ENCODE measurements at regions not wholly inside any gene's neighbourhood (a gene's known extent, or its start where the extent isn't known, plus 50 kb on each side); places are given as distances from the start of the nearest gene placed in this dataset.

GRCh38 chr20:52457826-52458225 lies 266.2 kb upstream of the ZFP64 start:
- no peak for TF ChIP-seq CTCF (IDR thresholded peaks at IDR 0.05)
- no peaks in the 10 kb centered on the region; the same call in 1 of the 2 replicates for H3K36me3 Mint-ChIP-seq (ENCODE audit: low read depth)
- H3K4me3 Mint-ChIP-seq = no peak overlapping the region
- H3K4me1 Mint-ChIP-seq (ENCODE audit: low read depth) = peaks cover 13% of the 10 kb centered on the region; the same call in 1 of the 2 replicates
- peaks cover 47% of the 10 kb centered on the region for H3K9me3 Mint-ChIP-seq
- peaks cover 2% of the 10 kb centered on the region; the same call in 1 of the 2 replicates for H3K27me3 Mint-ChIP-seq (ENCODE audit: insufficient read depth)
- no peak overlapping the region for H3K27ac Mint-ChIP-seq
- DNase-seq = no peak

- Mint-ChIP-seq H3K36me3 (ENCODE audit: low read depth) (no peaks in the 10 kb centered on the region; the same call in 1 of the 2 replicates), H3K4me1 (ENCODE audit: low read depth) (peaks cover 13% of the 10 kb centered on the region; the same call in 1 of the 2 replicates), H3K9me3 (peaks cover 39% of the 10 kb centered on the region; the same call in 1 of the 2 replicates), H3K4me3 (no peak overlapping the region), H3K27me3 (ENCODE audit: insufficient read depth) (no peaks in the 10 kb centered on the region), H3K27ac (no peak overlapping the region; the same call in 1 of the 2 replicates)
- DNase-seq = no peak
- no peak for TF ChIP-seq CTCF (IDR thresholded peaks at IDR 0.05)
These were observed 263.1 kb upstream of the ZFP64 start for GRCh38 chr20:52454660-52455059.

GRCh38 chr20:52448513-52449232 lies 257.1 kb upstream of the ZFP64 start:
- Mint-ChIP-seq H3K4me1 (ENCODE audit: low read depth) (no peaks in the 10 kb centered on the region), H3K9me3 (peaks cover 12% of the 10 kb centered on the region; the same call in 1 of the 2 replicates), H3K27me3 (ENCODE audit: insufficient read depth) (no peaks in the 10 kb centered on the region), H3K36me3 (ENCODE audit: low read depth) (no peaks in the 10 kb centered on the region; the same call in 1 of the 2 replicates), H3K4me3 (no peak overlapping the region), H3K27ac (no peak overlapping the region)
- DNase-seq = no peak
- TF ChIP-seq CTCF (IDR thresholded peaks at IDR 0.05) = no peak

GRCh38 chr20:52447225-52447551 lies 255.6 kb upstream of the ZFP64 start:
- Mint-ChIP-seq H3K27me3 (ENCODE audit: insufficient read depth) (no peaks in the 10 kb centered on the region), H3K4me3 (no peak overlapping the region), H3K27ac (no peak overlapping the region), H3K9me3 (peaks cover 4% of the 10 kb centered on the region; the same call in 1 of the 2 replicates), H3K36me3 (ENCODE audit: low read depth) (no peaks in the 10 kb centered on the region), H3K4me1 (ENCODE audit: low read depth) (no peaks in the 10 kb centered on the region)
- TF ChIP-seq CTCF (IDR thresholded peaks at IDR 0.05) = no peak
- no peak for DNase-seq

GRCh38 chr20:52446421-52447224 lies 255.0 kb upstream of the ZFP64 start:
- H3K4me3 Mint-ChIP-seq = no peak overlapping the region
- no peak for TF ChIP-seq CTCF (IDR thresholded peaks at IDR 0.05)
- no peak for DNase-seq
- no peaks in the 10 kb centered on the region; the same call in 1 of the 2 replicates for H3K27me3 Mint-ChIP-seq (ENCODE audit: insufficient read depth)
- no peaks in the 10 kb centered on the region for H3K4me1 Mint-ChIP-seq (ENCODE audit: low read depth)
- peaks cover 4% of the 10 kb centered on the region; the same call in 1 of the 2 replicates for H3K9me3 Mint-ChIP-seq
- H3K36me3 Mint-ChIP-seq (ENCODE audit: low read depth) = no peaks in the 10 kb centered on the region
- H3K27ac Mint-ChIP-seq = no peak overlapping the region
